DMS153 treated with DMSO at 0.1 percent for 48 hours (cell line): ENCODE measurements at regions not wholly inside any gene's neighbourhood (a gene's known extent, or its start where the extent isn't known, plus 50 kb on each side); places are given as distances from the start of the nearest gene placed in this dataset.
A peak's percentile ranks its signal among the peaks of the same experiment; 100 is the strongest.

Source experiments
- DNase-seq: peaks from one replicate; lab custom pipeline; 2025; ENCODE audit not compliant: unreplicated experiment; lab: John Stamatoyannopoulos, UW

DNA sequence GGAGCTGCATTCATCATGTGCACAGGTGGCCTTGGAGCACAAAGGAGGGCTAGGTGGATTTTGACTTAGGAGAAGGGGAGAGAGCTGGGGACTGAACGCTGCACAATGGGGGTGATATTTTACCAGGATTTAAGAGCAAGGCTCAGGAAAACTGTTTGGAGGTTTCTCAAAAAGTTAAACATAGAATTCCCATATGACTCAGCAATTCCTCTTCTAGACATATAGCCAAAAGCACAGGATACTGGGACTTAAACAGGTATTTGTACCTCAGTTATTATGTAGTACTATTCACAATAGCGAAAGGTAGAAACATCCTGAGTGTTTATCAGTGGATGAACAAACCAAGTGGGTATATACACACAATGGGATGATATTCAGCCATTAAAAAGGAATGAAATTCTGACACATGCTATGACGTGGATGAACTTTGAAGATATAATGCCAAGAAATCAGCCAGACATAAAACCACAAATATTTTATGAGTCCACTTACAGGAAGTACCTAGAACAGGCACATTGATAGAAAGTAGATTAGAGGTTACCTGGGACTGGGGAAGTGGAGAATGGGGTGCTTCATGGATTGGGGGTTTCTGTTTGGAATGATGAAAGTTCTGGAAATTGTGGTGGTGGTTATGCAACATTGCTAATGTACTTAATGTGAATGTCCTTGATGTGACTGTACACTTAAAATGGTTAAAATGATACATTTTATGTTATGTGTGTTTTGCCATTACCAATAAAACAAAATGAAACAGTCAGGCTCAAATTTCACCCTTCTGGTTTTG is 216.9 kb downstream of the HAUS1 start:
- DNase-seq, result no peak

DNA sequence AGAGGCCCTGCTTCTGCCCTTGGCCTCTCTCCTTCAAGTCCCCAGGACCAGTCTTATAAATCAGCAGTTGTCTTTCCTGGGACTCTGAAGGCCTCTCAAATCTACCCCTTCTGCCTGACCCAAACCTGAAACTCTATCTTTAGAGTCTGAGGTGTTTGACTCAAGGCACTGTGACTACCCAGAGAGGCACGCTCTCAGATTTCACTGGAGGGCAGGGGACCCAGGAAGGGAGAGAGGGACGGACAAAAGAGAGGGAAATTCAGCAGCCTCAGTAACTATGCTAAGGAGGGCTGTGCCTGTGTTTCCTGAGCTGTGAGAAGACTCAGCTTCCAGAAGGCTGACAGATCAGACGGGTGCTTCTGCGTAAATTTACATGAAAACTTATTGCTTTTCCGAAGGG is 217.8 kb downstream of the HAUS1 start:
- no peak for DNase-seq

DNA sequence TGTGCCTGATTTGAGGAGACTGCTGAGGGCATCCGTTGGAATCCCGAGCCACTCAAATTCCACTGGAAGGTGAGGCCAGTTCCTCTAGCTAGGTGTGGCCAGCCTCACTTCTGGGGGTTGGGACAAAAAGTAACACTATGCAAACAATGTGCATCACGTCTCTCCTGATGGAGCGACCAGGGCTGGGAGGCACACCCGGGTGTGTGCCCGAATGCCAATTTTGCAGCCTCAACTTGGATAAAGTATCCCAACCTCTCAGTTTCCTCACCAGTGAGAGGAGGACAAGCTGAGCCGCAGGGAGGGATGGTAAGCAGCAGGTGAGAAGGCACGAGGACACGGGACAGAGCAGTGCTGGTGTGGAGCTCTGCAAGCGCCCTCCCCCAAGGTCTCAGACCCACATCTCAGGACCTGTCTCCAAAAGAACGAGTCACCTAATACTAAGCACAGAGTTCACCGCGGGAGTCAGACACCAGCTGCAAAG is 218.3 kb downstream of the HAUS1 start:
- DNase-seq, result no peak

DNA sequence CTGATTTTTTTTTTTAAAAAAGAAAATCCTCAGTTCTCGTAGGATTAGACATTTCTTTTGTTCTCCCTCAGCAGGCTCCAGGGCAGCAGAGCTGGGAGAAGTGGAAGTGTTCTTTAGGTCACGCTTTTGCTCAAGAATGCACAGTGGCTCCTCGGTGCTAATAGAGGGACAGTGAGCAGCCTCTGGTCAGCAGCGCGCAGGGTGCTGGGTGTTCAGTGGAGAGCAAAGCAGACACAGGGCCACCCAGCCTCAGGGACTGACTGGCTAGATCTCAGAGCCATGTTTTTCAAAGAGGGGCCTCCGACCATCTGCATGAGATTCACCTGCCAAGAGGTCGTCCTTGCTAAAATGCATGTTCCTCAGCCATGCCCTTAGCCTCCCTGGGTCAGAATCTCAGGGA is 218.8 kb downstream of the HAUS1 start:
- DNase-seq, result no peak

DNA sequence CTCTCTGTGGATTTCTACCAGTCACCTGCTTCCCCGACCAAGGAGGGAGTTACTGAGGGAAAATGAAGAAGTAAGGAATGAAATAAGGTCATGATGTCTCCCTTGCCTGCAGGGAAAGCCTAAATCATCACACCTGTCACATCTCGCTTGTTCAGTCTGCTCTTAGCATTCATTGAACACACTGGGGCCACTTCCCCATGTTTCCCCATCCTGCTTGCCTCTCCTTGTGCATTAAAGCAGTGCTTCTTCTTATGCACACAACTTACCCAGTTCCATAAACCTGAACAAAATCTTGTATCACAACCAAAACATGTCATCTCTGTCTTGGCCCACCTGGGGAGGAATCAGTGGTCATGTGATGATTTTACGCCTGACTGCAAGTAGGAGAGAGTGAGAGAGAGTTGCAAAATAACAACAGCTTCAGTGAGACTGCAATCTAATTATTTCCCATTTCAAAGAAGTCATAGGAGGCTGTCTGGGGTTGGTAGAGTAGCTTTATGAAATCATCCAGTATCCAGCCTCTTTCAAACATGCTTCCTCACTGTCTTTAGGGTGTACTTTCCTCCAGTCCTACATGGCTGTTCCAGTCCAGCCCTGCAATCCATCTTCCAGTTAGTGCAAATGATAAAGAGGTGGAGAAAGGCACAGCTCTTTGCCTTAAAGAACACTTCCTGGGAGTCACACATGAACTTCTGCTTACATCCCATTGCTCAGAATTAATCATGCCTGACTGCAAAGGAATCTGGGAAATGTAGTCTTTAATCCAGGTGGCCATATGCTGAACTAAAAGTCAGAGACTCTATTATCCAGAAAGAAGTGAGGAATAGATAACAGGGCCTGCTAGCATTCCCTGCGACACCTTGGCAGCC is 220.1 kb downstream of the HAUS1 start:
- DNase-seq, result peak; percentile 11

DNA sequence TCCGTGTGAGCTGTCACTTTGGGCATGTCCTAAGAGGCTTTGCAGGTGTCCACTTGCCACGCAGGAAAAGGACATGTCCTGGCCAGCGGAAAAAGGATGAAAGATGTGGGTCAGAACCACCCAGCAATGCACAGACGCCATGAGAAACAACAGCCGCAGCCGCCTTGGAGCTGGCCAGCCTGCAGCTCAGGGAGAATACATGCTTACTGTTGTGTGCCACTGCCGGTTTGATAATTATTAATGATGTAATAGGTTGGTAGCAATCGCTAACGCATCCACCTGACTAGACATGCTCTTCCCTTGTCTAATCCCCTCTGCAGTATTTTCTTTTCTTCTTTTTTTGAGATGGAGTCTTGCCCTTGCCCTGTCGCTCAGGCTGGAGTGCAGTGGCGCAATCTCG is 221.7 kb downstream of the HAUS1 start:
- DNase-seq, result no peak

DNA sequence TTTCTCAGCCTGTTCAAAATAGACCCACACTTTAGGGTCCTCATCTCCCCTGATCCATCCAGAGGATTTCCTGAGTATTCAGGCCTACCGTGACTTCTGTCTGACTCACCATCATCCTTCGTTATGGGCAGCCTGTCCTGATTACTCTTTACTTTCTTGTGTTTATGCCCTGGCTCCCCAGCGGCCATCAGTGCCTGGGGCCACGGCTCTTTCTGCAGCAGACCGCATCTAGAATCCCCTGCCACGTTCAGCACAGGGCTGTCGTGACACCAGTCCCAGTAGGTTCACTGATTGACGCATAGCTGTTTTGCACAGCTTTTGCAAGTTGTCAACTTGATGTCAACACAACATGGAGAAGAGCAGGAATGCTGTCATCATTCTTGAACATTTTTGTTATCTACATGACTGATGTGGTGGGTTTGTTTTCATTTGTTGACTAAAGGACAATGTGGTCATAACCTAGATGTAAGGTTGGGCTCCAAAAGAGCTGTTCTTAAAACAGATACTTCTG is 225.6 kb downstream of the HAUS1 start:
- DNase-seq, result no peak

DNA sequence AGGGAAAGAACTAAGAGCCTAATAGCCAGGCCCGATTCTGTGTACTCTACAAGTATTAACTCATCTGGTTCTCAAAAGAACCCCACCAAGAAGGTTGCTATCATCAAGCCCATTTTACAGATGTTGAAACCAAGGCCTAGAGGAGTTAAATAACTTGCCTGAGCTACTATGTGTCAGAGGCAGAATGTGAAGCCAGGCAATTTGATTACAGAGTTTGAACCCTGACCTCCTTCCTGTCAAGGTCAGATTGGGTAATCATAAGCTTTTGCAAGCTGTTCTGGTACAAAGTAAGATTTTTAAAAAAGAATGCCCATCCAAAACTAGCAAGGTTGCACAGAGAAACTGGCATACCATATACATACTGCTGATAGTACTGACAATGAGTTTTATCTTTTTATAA is 227.1 kb downstream of the HAUS1 start:
- no peak for DNase-seq

DNA sequence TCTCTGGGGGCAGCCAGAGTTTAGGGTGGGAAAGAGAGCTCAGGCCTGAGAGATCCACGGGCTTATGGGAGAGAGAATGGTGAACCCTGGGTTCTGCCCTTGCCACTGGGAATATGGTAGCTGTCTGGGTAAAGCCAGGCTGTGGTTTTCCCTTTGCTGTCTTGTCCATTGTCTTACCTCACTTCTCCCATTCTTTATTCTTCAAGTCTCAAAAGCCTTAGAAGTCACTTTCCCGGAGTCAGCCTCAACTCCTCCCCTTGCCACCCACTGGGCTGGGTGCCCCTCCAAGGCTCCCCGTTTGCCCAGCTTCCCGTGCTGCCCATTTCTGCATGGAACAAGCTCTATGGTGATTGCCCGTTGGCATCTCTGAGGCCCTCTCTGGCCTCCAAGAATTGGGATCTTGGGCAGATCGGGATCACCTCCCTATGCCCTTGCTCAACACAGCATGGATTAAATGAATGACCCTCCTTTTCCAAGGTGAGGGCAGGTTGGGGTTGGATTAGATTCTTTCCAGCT is 228.2 kb downstream of the HAUS1 start:
- no peak for DNase-seq

DNA sequence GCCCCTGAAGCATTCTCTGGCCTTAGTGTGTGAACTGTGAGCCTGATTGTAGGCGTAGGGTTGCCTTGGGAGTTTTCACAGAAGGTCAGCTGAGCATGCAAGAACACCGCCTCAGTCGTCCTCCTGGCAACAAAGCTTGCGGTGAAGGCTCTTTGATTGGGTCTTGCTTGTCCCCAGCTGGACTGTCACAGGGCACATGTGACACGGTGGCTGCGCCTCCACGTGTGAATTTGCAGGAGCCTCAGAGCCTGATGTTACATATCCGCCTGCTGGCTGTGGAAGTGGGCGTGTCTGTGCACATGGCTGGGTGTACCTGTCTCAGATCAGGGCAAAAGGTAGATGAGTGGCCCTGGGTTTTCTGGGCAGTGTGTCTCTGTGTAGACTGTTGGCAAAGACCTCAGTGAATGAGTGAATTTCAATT is 228.7 kb downstream of the HAUS1 start:
- no peak for DNase-seq

DNA sequence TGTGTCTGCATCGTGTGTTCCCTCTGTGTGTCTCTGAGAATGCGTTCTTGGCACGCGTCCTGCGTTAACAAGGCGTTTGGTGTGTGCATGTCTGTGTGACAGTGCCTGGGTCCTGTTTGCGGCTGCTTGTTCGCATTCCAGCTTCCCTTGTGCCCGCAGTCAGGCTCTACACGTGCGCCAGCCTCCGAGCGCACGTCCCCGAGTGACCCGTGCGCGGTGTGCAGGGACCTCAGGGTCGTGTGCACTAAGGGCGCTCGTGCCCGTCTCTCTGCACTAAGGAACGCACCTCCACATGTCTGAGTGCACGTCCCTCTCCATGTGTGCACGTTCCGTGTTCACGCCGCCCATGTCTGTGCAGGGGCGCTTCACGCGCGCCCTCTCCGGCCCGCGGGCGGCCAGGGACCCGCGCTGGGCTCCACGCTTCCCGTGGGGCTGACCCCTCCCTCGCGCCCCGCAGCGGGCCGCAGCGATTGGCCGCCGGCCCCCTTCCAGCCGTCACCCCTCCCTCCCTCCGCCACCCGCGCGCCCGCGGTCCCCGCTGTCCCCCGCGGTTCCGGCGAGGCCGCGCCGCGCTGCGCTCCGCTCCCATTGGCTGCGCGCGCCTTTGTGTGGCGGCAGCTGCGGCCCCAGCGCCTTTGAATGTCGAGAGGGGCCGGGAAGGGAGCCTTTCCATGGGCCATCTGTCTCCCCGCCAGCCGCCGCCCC is 229.4 kb downstream of the HAUS1 start:
- DNase-seq, result peak; percentile 41

DNA sequence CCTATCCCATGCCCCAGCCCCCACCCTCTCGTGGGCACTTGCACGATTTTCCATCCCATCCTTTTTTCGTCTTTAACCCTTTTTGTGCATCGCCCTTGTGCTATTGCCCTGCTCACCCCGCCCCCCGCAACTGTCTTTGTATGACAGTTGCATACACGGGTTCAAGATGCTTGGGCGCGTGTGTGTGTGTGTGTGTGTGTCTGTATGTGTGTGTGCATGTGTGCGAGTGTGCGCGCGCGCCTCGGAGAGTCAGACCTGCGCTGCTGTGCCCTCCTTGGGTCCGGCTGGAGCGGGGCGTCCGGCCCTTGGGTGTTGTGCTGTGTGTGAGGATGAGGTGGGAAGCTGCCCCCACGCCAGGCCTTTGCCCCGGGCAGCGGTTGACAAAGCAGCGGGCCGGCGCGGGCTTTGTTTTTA is 230.7 kb downstream of the HAUS1 start:
- no peak for DNase-seq

DNA sequence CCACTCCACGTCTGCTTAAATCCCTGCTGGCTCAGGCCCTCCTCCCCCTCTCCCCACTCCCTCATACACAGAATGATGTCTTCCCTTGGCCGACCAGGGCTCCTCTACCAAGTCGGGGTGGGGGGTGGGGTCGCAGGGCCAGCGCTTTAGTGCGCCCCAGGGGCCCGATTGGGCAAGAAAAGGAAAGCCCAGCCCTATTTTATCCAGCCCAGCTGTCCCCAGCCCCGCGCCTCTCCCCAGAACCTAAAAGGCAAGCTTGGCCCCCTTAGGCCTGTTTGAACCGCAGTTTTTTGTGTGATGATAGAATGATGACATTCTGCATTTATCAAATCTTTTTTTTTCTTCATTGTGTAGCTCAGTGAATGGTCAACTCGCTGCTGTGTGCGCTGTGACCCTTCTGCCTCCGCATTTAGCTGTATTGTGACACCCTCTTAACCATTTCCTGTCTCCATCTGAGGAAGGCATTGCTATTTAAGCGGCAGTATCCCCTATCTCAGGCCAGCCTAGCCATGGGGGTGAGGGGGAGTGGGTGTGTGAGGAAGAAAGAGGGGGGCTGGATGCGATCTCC is 231.4 kb downstream of the HAUS1 start:
- DNase-seq, result peak; percentile 19

DNA sequence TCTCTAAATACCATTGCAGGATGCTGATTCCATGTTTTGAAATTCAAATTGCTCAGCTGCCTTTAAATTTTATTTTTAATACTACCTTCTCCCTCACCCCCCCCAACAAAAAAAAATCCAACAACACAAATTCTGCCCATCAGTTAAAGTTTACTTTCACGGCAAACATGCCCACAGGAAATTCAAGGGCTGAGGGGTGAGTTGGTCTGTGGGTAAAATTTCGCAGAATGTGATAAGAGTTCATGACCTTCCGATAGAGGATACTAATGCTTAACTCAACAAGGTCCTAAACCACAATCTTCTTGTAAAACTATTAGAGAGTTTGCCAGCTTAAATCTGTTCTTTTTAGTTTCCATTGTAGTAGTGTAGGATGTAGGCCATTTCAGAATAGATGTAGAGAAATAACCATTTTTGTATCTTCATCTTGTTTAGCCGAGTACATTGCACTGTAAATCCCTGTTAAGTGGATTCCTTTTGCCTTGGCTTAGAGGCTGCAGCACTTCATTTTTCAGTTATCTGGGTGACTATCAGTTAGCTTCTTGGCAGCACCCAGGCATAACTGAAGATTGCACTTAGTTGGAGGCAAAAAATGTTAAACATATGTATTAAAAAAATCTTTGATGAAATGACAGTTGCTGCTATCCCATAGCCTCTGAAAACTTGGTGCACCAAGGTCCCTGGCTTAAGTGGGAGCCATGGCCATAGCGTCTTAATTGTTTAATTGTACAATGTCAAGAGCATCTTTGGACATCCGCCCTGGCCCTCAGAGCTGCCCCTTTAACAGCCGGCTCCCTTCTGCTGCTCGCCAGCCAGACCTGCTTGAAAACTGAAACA is 232.3 kb downstream of the HAUS1 start:
- DNase-seq, result no peak

DNA sequence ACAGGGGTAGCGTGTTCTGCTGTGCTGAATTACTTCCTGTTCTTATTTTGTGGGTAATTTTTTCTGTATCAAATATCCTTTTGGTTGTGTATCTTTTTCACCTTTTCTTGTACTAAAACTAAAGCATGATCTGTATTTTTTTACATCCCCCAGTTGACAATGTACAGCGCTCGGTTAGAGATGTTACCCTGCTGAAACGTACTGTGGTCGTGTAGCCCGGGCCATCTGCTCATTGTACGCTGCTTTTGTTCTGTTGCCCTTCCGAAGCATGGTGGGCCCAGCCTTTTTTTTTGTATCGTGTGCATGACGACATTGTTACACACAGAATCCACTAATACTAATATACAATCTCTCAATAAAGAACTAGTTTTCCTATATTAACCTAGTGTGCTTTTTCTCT is 233.1 kb downstream of the HAUS1 start:
- DNase-seq, result no peak

DNA sequence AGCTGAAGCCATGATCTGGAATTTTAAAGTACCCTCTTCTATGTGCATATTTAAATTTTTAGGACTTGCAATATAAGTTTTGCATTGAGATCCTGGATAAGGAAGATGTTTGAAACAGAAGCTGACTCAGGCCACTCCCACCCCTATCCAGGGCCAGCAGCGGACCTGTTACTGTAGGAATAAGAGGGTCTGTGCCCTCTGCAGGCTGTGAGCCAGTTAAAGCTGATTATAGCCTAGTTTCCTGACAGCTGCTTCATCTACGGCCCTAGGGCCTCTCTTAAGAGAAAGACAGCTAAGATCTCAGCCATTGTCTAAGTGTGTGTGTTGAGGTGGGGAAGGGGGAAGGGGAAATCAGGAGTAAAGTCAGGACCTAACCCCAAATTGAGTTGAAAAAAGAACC is 234.0 kb downstream of the HAUS1 start:
- no peak for DNase-seq

DNA sequence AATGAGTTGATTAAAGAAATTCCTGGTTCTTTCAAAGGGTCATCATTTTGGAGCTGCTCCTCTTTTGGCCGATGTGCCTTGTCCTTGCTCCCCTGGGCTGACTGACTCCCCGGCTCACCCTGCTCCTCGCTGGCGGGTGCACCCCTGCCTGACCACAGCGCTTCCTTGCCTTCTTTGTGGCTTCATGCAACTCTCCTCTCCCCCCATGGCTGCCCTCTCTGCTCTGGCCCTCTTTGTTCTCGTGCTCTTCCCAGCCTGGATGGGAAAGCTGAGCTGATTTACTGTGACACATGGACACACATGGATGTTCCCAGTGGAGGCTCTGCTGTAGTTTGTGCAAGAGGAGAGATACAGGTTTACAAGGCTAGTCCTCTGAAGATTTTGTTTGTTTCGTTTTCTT is 234.6 kb downstream of the HAUS1 start:
- DNase-seq, result no peak

DNA sequence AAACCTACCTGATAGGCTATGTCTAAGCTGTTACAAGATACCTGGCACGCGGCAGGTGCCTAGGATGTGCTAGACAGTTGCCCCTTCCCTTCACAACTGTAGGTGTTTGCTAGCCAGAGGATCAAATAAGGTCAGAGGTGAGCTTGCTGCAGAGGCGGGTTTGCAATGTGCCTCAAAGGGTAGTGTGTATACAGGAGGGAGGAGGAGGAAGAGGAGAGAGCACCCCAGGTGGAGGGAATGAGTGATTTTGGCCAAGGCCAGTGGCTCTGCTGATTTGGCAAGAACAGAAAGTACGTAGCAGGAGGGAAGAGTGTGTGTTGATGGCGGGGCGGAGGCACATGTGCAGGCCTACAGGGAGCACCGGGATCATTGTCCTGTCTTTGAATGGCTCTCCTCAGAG is 236.5 kb downstream of the HAUS1 start:
- no peak for DNase-seq

DNA sequence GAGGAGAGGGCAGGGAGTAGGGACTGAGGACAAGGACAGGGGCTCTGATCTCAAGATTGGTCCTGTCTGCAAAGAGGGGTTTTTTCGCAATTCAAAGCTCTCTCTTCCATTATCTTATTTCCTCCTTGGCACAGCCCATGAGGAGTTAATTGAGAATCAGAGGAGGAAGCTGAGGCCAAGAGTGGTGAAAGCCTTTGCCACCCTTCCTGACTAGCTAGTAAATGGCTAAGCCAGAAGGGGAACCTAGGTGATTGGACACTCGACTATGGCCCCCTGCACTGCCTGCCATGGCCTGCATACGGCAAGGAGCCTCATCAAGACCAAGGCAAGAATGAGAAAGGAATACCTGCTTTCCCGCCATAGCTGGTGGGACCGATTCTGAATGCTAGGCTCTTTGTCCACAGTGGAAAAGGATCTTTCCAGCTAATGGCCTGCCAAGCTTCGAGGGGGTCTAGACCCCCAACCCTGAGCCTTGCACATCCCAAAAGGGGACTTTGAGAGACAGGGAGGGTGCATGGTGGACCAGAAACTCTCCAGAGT is 237.9 kb downstream of the HAUS1 start:
- DNase-seq, result no peak

DNA sequence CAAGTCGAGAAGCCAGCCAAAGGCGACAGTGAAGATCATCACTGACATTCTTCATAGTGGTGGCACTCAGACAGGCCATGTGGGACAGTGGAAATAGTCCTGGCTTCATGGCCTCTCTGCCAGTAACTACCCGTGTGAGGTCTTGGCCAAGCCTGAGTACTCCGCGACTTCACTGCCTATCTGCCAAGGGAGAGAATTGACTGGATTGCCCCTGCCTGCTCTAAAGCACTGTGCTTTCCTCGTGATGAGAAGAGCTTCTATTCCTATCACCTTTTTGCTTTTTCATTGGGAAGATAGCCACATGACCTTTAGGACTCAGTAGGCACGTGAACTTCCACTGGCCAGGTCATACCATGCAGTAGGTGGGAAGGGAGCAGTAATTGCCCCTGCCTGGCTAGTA is 239.3 kb downstream of the HAUS1 start:
- DNase-seq, result no peak
